ENCODE measurements at regions not wholly inside any gene's neighbourhood (a gene's known extent, or its start where the extent isn't known, plus 50 kb on each side); places are given as distances from the start of the nearest gene placed in this dataset.

- no peak for DNase-seq
These were observed 222.1 kb downstream of the PCDH18 start for GRCh38 chr4:137310166-137310565.

- no peak for DNase-seq
These were observed 222.9 kb downstream of the PCDH18 start for GRCh38 chr4:137309424-137309823.

DNA sequence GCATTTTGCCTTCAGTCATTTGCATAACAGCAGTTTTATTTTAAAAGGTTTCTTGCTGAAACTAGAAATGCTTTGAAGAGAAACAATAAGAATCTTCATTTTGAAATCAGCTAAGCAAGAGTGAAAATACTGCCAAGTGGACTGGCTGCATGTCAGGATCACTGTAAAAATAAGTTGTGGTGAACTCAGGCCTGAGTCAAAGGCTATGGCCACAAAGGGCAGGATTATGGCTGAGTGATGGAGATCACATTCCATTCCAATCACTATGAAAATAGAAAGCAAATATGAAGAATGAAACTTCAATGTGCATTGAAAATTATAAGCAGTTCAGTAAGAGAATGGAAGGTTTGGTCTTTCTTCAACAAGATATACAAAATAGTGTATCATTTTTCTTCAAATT, 224.5 kb downstream of the PCDH18 start:
- DNase-seq = no peak

DNA sequence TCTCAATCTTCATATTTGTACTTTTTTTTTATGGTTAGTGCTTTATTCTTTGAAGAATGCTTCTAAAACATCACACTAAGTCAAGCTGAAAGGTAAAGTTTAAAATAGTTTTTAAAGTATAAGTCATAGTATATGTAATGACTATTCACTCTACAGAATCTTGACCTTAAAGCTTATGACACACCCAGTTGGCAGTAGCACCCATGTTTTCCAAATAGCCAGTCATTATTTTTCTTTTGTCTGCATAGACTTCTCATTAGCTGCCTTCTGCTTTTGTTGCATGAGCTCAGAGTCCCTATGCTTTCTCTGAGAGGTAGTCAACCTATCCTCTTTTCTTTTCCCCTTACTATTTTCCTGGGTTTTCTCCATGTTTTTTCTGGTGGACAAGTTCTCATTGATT, 231.5 kb downstream of the PCDH18 start:
- no peak for DNase-seq

GRCh38 chr4:137299281-137299680, 233.0 kb downstream of the PCDH18 start:
- DNase-seq = no peak

- peak in 1 of 2 experiments; percentile 9 for DNase-seq
These were observed 239.0 kb downstream of the PCDH18 start for GRCh38 chr4:137293281-137293680.

DNA sequence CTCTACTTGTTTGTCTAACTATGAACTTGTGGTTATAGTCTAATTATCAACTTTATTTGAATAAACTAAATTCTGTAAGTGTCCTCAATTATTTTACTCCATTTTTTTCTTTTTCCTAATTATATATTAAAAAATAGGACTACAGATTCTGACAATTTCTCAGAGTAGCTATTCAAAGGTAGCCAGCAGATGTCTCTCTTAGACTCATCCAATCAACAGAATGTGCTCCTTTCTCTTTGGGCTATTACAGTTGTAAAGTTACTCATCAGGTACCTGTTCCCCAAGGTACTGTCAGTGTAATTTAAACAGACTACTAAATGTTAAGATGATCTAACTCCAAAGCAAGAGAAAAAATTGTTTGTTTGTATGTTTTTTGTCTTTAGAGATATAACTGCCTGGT, 248.6 kb downstream of the PCDH18 start:
- peak in 1 of 2 experiments; percentile 3 for DNase-seq

- no peak for DNase-seq
These were observed 253.9 kb downstream of the PCDH18 start for GRCh38 chr4:137278431-137278830.

DNA sequence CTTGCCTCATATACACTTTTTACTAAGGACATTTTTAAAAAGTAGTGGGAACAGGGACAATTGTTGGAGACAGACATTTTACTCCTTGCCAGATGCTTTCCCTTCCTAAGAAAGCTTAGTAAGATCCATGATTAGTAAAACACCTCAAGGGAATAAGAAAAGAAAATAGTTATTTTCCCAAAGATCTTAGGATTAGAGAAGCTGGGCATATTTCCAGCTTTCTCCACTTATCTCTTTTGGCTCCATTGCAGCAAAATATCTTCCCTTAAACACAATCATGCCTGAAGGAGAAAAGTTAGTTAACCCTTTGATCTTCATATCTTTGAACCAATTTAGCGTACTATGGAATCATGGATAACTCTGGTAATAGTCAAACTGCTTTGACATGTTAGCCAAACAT, 257.9 kb downstream of the PCDH18 start:
- DNase-seq = no peak

DNA sequence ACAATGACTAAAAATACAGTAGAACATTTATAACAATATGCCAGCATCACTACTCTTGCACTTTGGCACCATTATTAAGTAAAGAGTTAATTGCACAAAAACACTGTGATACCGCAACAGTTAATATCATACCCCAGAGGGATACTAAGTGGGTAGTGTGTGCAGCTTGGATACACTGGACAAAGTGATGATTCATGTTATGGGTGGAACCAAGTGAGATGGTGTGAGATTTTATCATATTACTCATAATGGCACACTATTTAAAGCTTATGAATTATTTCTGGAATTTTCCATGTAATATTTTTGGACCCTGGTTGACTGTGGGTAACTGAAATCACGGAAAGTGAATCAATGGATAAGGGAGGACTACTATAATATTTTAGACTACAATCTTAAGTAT, 265.3 kb downstream of the PCDH18 start:
- DNase-seq = no peak

DNA sequence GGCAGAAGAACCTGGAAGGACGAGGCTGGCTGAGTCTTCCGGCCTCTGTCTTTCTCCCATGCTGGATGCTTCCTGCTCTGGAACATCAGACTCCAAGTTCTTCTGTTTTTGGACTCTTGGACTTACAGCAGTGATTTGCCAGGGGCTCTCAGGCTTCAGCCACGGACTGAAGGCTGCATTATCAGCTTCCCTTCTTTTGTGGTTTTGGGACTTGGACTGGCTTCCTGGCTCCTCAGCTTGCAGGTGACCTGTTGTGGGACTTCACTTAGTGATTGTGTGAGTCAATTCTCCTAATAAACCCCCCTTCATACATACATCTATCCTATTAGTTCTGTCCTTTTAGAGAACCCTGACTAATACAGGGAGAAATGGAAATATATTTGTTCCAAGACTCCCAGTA, 265.8 kb downstream of the PCDH18 start:
- DNase-seq = no peak

GRCh38 chr4:137263206-137263605, 269.1 kb downstream of the PCDH18 start:
- no peak for DNase-seq

GRCh38 chr4:137253949-137254348, 278.3 kb downstream of the PCDH18 start:
- no peak for DNase-seq

DNA sequence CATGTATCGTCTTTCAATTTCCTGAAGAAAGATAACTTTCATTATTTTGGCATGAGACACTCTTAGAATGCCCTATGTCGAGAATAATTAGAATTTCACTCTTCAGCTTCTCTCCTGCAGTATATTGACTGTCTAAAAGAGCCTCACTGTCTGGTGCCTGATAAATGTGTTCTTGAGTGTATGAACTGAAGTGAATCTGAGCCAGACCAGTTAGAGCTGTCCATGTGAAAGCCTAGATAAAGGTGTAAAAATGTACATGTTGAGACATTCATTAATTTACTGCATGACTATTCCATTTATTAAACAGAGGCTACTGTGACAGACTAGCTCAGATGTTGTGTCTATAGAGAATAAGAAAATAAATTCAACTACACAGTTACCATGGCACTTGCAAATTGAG, 283.2 kb downstream of the PCDH18 start:
- DNase-seq = no peak

DNA sequence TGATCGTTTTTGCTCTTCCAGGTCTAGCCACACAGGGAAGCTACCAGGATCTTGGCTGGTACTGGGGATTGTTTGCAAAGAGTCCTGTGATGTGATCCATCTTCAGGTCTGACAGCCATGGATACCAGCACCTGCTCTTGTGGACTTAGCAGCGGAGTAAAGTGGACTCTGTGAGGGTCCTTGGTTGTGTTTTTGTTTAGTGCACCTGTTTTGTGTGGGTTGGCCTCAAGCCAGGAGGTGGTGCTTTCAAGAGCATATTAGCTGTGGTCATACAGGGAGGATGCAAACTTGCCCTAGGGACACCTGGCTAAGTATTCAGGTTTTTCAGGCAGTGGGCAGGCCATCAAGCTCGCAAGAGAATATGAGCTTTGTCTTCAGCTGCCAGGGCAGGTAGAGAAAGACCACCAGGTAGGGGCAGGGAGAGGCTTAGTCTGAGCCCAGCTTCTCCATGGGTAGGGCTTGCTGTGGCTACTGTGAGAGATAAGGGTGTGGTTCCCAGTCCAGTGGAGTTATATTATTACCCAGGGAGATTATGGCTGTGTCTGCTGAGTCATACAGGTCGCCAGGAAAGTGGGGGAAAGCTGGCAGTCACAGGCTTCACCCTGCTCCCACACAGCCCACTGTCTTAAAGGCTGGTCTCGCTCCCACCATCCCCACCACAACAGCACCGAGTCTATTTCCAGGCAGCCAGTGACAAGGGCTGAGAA, 293.7 kb downstream of the PCDH18 start:
- DNase-seq = no peak

GRCh38 chr4:137226900-137227299, 305.4 kb downstream of the PCDH18 start:
- peak; percentile 13 to 58 for DNase-seq

- no peak for DNase-seq
These were observed 306.1 kb downstream of the PCDH18 start for GRCh38 chr4:137226221-137226620.

DNA sequence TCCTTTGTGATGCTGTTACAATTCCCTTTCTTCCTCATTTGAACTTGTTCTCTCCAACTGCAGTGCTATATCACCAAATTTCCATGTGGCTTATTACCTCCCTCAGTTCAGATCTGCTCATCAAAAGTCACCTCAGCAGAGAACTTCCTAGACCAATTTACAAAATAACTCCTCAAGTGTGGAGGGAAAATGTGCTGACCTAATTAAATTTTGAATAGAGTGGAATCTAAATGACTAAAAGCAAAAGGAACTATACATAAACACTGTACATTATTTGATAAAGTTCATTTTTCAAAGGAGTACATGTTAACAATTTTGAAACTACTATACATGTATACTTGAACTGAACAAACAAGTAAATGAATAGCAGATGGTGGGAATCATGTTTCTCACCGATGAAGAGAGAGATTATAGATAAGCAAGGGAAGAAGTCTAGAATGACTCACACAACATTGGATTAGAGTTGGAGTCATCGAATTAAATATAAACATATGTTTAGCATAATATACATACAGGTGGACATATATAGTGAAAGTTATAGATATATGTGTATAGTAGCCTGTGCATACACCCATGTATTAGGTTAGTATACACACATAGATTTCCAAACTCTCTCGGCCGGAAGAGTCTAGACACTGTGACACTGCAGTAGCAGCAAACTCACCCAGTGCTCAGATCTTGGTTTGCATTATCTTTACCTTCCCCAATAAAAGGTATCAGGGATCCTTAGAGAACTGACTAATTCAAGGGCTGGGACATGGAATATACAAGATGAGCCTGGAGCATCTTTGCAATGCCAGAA, 318.7 kb downstream of the PCDH18 start:
- DNase-seq = no peak

- peak; percentile 28 to 38 for DNase-seq
These were observed 319.7 kb downstream of the PCDH18 start for GRCh38 chr4:137212601-137213000.

DNA sequence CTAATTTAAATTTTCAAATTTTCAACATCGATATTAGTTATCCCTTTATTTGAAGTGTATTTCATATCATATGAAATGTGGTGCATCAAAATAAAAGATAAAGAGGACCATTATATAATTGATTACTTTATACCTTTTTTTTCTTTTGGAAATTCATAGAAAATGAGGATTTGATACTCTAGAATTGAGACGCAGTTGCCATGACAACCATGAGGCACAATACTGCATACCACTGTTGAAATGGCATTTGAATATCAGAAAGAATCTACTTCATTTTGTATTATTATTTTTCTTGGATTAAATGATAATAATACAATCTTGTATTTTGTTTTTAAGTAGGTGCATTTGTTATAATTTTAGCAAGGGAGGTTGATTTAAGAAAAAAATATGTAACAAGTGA, 323.1 kb downstream of the PCDH18 start:
- no peak for DNase-seq

DNA sequence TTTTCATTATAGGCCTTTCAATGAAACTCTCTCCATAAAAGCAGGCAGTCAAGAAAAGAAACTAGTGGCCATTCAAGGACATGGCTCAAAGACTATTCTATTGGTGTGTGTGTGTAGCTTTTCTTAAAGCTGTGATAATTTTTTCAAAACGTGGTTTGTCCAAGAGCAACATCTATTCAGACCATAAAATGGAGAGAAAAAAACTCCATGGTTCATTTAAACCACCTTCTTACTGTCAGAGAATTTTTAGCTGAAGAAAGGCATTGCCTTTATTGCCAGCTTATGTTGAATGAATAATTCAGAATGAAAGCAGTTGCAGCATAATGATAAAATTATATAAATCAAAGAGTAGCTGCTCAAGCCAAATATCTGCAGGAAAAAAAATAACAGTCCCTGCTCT, 325.5 kb downstream of the PCDH18 start:
- DNase-seq = no peak

DNA sequence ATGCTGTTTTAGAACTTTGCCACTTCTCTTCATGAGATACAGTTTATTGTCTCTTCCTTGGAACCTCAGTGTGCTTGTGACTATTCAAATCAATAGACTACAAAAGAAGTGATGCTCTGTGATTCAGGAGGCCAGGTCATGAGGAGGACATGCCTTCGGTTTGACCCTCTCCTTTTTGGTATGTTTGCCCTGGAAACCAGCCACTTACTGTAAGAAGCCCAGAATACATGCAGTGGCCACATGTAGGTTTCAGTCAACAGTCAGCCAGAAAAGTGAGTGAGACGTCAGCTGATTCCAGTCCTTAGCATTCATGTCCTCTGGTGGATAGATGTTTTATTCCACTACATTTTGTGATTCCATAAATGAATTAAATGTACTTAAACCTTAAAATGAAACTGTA, 328.7 kb downstream of the PCDH18 start:
- DNase-seq = no peak

DNA sequence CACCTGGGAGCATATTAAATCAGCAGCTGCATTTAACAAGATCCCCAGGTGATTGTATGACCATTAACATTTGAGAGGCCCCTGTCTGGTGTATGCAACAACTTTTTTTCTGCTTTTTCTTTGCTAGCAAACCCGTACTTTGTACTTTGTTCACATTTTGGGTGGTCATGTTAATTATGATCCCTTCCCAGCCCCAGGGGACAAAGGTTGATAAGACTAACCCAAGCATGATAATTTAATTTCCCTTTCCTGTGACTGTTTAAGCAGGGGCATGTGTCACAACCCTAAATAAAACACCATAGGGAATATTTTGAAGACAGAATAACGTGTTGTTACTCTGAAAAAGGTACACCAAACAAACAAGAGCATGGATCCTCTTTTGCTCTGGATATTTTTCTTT, 332.0 kb downstream of the PCDH18 start:
- DNase-seq = no peak

DNA sequence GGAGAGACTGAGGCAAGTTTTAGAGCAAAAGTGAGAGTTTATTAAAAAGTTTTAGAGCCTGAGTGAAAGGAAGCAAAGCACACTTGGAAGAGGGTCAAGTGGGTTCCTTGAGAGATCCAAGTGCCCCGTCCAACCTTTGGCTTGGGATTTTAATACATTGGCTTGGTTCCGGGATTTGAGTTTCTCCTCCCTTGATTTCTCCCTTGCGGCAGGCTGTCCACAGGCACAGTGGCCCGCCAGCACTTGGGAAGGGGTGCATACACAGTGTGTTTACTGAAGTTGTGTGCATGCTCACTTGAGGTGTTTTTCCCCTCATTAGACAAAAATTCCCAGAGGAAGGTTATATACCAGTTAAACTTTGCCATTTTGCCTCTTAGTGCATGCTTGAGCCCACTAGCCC, 333.5 kb downstream of the PCDH18 start:
- DNase-seq = no peak

- no peak for DNase-seq
These were observed 337.6 kb downstream of the PCDH18 start for GRCh38 chr4:137194670-137195069.
